NT2/D1 (cell line): ENCODE measurements at regions not wholly inside any gene's neighbourhood (a gene's known extent, or its start where the extent isn't known, plus 50 kb on each side); places are given as distances from the start of the nearest gene placed in this dataset.

Experiments
- YY1 ChIP-seq: IDR thresholded peaks from 2 replicates; pipeline ENCODE4 v1.6.1; 2011; ENCODE audit not compliant: insufficient read length, insufficient read depth
- ZNF274 ChIP-seq: IDR thresholded peaks from 2 replicates; pipeline ENCODE4 v1.6.1; 2011; ENCODE audit warnings: mild to moderate bottlenecking, low read depth, low read length

- TF ChIP-seq YY1 (no peak), ZNF274 (no peak)
These were observed 455.0 kb upstream of the FLRT2 start for GRCh38 chr14:85074955-85075354.
